ENCODE measurements at regions not wholly inside any gene's neighbourhood (a gene's known extent, or its start where the extent isn't known, plus 50 kb on each side); places are given as distances from the start of the nearest gene placed in this dataset.

DNA sequence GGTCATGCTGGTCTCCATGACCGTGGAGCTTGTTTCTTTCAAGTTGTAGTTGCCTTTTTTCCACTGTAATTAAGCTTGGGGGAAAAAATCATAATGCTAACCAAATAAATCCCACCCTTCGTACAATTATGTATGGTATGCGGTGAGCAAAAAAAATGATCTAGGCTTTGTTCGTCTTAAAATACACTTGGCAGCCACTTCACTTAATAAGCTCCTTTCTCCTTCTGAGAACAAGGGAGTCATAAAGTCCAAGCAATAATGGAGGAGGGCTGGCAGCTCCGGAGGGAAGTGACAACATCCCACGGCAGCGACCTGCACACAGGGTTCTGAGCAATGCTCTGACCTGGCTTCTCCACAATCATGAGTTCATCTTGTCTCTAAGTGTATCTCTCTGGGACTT, 91.2 kb upstream of the KLHL29 start:
- DNase-seq, result no peak

DNA sequence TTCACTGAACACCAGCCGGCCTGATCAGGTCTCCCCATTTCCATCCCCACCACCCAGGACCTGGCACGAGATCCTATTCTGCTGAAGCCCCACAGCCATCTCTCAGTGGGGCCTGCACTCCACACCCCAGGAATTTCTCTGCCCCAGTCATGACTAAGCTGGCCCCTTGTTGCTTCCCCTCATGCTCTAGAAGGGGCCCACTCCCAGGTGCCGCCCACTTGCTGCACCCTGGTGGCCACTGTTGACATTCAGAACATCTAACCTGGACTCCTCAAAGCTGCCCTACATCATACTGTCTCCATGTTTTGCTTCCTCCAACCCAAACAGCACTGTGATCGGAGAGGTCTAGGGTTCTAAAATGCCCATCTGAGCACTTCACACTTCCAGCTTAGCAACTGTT, 90.7 kb upstream of the KLHL29 start:
- no peak for DNase-seq

DNA sequence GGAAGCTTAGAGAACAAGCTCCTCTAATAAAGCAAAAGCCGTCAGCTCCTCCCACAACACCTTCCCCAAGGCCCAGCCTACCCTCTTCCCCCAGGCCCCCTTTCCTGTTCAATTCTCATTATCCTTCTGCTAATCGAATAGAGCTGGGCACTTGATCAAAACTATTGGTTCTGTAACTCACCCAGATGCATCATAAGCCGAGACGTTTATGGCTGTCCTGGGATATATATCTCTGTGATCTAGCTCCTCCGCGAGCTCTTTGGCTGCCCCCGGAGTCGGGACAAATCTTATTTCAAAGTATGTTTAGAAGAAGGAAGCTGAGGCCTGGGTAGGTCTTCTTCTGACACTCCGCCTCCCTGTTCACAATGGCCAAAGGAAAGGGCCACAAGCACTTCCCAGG, 88.3 kb upstream of the KLHL29 start:
- no peak for DNase-seq

DNA sequence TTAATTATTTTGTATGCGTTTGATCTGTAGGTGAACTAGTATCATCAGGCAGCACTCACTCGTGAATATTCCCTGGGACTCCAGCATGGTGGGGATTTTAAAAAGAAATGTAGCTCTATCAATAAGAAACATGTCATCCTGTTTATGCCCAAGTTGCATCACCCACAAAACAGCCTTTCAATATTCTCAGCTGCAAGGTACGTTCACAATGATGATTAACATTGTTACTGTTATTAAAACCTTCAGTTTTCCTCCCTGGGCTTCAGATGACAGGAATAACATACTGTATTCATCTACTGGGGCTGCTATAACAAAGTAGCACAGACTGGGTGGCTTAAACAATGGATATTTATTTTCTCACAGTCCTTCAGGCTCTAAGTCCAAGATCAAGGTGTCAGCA, 87.9 kb upstream of the KLHL29 start:
- DNase-seq, result no peak

DNA sequence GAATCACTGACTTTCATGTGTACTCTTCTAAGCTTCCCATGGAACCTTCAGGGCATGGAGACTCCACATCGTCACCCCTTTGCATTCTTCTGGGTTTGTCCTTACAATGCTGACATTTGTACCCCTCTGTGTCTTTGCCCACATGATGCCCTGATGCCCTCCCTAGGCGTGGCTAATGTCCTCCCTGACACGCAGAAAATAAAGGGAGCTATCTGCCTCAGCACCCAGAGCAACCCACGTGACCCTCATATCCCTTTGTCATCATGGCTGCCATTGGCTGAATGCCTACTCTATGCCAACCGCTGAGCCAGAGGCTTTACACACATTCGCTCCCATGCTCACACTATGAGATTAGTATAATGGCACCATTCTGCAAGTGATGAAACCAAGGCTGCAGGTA, 86.4 kb upstream of the KLHL29 start:
- no peak for DNase-seq

DNA sequence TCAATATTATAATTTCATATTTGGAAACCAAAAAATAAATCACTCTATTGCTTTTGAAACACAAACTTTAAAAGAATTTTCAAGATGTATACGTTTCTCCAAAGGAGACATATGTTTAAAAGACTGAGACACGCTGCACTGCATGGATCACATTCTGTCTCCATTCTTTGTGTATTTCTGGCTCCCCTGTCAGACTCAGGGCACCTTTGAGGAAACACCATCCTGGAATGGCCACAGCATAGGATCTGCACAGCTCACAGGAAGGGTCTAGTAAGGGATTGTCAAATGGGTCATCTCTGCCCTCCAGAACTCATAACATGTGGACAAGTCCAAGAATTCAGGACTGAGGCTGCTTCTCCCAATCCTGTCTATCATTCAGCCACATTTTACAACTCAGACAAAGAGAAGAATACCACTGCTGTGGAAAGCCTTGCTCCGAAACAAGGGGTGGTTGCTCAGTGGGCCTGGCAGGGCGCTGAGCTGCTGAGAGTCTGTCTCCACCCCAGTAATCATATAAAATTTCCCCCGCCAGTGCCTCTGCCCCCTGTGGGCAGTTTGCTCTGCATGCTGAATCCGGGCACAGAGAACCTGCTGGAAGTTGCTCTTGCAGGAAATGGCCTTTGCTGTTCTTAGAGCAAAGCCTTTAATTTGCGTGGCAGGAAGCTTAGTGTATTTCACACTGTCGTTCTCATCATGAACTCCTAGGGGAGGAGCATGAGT, 85.3 kb upstream of the KLHL29 start:
- DNase-seq, result no peak

DNA sequence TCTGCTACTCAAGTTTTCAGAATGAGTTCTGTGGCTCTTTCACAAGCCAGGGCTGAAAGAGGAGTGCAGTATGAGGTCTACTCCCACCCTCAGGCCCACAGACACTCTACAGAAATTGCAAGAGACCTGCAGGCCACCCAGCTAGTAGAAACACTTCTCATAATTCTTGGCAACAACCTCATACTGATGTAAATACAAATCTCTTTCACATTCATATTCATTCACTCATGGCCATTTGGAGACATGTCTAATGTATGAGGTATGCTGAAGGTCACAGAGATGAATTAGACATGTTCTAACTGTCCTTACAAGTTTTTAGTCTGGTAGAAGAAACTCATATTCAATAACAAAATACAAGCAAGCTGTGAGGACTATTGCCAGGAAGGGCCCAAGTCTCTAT, 83.8 kb upstream of the KLHL29 start:
- DNase-seq, result no peak

DNA sequence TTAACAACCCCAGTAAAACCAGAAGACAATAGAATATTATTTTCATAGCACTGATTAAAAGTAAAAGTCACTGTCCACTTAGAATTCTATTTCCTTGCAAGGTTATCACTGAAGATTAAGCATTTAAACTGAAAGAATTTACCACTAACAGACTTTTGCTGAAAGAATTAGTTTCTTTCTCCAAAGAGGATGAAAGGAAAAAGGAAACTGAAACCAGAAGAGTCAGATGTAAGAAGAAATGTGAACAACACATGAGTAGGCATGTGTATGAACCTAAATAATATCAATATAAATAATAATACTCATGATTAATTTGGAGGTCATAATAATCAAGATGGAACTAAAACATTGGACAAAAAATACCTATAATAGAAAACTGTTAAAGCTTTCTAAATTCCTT, 82.4 kb upstream of the KLHL29 start:
- DNase-seq, result no peak

DNA sequence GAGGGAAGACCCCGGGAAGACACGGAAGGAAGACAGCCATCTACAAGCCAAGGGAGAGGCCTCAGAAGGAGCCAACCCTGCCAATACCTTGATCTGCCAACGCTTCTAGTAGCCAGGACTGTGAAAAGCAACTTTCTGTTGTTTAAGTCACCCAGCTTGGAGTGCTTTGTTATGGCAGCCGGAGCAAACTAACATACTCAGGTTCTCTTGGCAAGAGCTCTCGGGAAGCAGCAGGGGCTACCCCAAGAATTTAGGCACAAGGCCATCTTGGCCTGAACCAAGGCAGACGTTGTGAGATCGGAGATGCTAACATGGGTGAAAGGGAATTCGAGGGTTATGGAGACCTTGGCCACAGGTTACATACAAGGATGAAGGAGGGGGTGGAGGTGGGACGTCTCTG, 78.6 kb upstream of the KLHL29 start:
- no peak for DNase-seq

DNA sequence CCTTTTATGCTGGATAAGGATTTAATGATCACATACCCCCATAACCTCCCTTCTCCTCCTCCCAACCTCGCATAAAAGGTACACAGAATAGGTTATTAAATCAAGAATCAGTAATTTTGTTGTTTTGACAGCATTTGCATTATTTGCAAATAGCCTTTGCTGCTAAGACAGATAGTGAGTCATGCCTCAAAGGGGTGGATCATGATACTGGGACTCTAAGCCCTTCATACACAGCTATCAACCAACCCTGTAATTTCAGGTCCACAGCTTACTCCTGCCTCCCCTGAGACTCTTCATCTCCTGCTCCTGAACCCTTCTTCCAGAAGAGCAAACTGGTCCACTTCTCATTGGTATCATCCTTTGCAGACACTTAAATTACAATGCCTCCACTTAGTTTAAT, 73.8 kb upstream of the KLHL29 start:
- DNase-seq, result no peak

DNA sequence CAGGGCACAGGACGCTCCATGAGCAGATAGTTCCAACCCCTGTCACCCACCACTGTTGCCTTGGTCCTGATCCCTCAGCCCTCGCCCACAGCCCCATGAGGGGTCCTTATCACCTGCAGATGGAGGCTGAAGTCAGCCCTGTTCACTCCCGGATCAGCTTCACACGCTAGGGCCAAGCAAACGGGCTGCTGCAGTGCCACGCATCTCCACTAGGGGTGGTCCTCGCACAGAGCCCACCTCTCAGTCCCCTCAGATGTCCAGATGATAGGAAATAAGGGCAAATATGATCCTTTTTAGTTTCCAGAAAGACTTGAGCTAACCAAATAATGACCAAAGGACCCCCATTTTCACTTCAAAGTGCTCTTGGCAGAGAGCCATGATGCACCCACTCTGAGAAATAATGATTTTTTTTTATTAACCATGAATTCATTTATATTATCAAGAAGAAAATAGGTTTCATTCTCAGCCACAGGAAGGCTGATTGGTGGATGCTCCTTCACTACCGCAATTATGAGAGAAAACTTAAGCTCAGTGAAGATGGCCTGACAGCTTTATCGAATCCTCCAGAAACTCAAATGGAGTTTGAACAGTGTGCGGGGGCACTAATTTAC, 71.9 kb upstream of the KLHL29 start:
- DNase-seq, result no peak

DNA sequence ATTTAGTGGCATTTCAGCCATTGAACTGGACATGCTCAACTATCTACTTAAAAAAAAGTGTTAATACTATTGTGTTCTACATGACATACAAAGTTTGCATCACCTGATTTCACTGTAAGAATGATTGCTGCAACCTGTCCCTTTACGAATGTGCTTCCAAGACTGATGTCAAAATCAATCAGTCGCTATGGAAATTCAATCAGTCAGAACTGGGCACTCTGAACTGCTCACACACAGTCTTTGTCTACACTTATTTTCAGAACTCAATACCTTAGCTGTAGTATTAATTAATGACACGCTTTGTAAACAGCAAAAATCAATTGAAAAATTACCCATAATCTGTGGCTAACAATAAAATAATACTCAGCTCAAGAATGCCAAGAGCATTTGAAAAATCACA, 70.3 kb upstream of the KLHL29 start:
- DNase-seq, result no peak

DNA sequence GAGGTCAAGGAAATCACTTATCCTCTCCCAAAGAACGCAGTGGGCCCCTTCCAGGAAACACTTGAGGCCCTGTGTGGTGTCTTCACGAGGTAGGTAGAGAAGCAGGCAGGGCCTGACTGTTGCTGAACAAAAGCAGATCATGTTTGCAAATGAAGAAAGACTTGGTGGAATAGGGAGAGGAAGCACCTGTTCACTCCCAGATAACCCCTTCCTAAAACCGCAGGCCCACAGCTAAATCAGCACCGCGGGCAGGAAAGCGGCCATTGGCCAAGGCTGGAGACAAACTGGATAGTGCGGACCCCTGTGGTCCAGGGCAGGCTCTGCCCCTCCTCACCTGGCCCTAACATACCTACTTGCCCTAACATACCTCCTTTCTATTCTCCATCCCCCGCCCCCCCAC, 64.9 kb upstream of the KLHL29 start:
- no peak for DNase-seq

DNA sequence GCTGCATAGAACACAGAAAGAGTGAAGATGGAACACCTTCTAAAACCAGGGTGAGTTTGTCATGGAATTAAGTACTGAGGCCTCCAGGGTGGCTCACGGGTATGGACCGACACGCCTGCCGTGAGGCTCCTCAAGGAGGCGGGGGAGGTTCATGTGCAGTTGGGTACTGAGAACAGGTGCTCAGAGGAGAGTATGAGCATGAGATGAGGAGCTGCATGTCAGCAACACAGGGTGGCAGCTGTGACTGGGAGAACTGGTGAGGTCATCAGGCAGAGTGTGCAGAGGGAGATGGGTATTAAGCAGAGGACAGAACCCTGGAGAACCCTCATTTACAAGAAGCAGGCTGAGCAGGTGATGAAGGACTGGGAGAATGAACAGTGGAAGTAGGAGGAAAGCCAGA, 63.2 kb upstream of the KLHL29 start:
- no peak for DNase-seq

DNA sequence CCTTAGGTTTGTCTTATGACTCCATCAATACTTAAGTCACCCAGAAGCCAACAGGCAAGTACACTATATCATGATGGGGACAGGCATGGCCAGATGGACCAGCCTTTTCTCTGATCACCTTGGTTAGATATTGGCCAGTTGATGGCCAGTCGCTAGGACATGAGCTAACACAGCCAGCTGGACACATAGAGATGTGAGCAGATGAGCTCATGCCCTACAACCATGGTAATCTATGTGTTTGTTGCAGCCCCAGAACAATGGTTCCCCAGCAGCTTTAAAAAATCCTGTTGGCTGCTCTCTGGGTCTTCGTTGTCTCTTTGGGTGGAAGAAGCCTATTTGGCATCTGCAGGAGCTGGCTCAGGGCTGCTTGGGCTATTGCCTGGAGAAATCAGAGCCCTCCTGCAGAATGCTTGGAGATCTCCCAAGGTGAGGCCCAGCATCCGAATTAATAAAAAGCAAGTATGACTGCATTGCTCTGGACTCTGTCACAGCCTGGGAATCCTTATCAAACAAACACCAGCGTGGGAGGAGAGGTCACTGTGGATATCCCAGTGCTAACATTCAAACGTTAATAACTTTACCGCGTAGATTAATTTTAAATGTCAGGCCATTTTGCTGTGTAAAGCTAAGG, 62.3 kb upstream of the KLHL29 start:
- DNase-seq, result no peak

DNA sequence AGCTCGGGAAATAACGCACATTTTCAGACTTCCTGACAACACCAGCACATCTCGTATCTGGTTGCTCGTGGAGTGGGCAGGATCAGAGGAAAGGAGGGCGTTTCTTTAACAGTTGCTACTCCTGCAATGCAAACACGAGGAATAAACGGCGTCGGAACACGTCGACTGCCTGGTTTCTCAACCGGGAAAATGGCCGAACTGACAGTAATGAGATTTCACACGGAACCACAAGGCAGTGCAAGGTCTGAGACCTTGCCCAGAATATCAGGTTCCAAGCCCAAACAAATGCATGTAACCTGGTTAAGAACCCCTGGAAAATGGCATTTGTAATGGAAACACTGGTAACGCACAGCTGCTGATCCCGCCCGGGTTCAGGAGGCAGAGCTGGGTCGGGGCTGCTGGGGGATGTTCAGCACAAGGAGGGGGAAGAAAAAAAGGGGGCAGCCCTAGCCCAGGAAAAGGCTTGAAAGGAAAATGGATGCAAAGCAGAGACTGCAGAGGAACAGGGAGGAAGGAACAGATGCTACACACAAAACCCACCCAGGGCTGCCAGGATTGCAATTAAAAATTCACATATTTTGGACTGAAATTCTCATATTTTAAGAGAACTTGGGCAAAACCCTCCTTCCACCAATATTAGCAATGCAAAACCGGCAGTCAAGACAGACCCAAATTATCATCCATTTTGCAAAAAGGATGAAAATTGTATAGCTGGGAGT, 61.6 kb upstream of the KLHL29 start:
- DNase-seq, result no peak

DNA sequence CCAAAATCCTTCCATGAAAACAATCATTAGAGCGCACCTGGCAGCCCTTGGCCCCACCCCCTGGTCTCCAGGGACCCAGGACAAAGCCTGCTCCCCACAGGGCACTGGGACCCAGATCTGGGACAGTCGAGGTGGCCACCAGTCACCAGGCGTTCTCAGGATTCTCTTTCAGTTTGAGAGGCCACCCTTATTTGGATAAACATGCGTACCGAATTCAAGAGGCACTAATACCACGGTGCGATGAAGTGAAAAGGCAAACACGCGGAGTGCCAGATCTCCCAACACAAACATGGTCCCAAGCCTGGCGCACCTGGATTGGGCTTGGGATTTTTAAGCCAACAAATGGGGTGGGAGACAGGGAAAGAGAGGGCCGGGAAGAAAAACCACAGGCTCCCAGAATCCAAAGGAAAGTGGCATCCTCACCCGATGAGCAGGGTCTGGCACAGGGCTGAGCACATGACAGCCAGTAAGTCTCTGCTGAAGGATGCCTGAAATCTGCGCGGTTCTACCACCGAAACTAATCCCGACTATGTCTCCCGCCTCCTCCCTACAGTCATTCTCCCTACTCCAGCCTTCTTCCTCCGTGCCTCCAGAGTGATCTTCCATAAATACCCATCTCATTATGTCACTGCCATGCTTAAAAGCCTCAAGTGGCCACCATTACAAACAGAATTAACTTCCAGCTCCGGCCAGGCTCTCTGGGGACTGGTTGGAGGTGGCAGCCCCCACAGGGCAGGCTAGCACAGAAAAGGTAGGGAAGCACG, 60.9 kb upstream of the KLHL29 start:
- DNase-seq, result peak; percentile 16

DNA sequence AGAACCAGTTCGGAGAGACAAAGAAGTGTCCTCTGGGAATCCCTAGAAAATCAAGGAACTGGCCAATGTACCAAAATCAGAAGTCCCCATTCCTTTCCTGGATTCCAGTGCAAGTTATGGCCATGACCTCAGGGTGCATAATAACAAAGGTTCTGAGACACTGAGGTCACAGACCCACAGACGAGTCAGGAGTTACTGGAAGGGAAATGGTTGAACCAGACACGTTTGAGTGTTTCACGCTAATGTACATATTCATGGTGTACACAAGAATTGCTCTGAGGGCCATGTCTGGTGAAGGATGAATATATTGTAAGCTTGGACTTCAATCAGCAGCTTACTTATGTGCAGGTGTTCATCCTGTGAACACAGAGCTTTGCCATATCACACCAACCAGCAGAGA, 58.6 kb upstream of the KLHL29 start:
- DNase-seq, result no peak

DNA sequence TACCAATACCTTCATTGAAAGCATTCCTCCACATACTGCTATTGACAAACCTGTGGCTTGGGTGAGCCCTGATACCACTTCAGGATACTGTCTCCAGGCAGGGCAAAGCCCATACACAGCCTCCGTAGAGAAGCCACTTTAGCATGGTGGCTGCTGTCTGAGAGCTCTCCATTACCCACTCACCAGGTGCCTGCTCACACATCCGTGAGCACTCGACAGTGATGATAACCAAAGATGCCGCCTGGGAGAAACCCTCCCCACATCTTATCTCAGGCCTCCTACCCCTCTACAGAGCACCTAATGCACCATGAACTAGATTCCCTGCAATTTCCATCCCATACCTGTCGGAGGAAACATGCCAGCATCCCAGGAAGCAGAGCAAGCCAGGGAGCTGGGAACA, 57.6 kb upstream of the KLHL29 start:
- DNase-seq, result no peak

DNA sequence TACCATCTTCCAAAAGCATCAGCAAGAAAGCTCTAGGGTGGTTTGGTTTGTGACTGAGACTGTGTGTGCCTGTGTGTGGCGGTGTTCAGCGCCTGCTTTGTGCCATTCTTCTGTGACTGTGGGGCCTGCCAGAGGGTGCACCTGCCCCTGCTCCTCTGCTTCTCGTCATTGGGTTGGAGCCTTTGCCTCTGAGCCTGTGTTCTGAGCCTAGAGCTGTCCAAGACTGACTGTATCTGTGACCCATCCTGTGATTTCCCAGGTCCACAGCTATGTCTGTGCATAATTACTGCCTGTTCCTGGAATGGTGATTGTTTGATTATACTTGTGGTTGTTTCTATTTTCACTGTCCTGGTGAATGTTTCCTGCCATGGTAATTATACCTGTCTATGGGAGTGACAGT, 57.1 kb upstream of the KLHL29 start:
- peak; percentile 13 for DNase-seq

DNA sequence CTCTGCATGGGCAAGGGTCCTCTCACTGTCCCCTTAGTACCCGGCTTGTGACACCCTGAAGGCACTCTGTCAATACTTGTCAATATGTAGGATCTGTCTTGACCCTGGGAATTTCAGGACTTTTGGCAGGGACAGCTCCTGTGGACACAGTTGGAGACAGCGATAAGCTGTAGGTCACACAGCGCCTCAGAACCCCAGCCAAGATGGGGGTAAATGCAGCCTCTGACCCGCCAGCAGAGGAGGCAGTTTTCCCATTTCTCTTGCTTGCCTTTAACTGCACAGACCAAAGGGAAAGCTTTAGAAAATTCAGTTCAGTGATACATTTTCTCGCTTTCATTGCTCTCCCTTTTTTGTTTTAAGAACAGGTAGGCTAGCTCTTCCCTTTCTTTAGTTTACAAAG, 54.8 kb upstream of the KLHL29 start:
- DNase-seq, result no peak
